Spinal cord (tissue), 9 donors: ENCODE measurements at regions not wholly inside any gene's neighbourhood (a gene's known extent, or its start where the extent isn't known, plus 50 kb on each side); places are given as distances from the start of the nearest gene placed in this dataset.

Source experiments
- DNase-seq, 6 donors: peaks; one replicate each; pipeline versions ENCODE4 v3.0.0 to v3.0.0-alpha.2; 2013 to 2015; ENCODE audit warnings: low spot score in 6 of 6, low read depth in 4 of 6
- H3K27ac ChIP-seq: one replicate; pipeline ENCODE4 v1.5.1; 2013; ENCODE audit warnings: low read depth, low read length, control low read depth
- H3K27me3 ChIP-seq: one replicate; pipeline ENCODE4 v1.6.1; 2013; ENCODE audit warnings: low read length; ENCODE audit not compliant: control insufficient read depth, insufficient read depth
- H3K36me3 ChIP-seq: one replicate; pipeline ENCODE4 v1.6.1; 2013; ENCODE audit warnings: low read length; ENCODE audit not compliant: control insufficient read depth, insufficient read depth
- H3K4me1 ChIP-seq: one replicate; pipeline ENCODE4 v1.6.1; 2013; ENCODE audit warnings: low read length; ENCODE audit not compliant: control insufficient read depth, insufficient read depth
- H3K4me3 ChIP-seq: one replicate; pipeline ENCODE4 v1.5.1; 2013; ENCODE audit warnings: low read depth, low read length, control low read depth
- H3K9me3 ChIP-seq: one replicate; pipeline ENCODE4 v1.6.1; 2013; ENCODE audit warnings: low read length; ENCODE audit not compliant: control insufficient read depth, insufficient read depth
- WGBS: methylation state at CpG from one replicate; pipeline ENCODE4 v1.1.5; 2013; ENCODE audit warnings: missing lambda C conversion rate; ENCODE audit not compliant: insufficient coverage; 5-methylcytosine and 5-hydroxymethylcytosine counted together
- donor health status: healthy.

DNA sequence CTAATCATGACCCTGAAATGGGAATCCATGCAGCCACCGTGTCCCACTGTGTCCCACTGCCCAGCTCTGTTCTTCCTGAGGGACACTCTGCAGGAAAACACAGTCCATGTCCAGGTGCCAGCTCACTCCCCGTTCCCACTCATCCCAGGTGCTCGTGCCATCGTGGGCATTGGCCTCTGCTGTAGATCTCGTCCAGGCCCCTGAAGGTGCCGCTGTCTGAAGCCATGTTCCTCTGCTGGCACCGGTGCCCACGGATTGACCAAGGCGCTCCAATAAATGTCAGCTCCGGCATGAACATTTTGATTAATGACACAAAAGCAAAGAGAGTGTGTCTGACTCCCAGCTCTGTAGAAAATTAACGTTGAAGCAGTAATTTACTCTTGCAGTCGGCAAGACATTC, 280.1 kb upstream of the SALL3 start:
- H3K4me3 ChIP-seq = no peak overlapping the region
- peaks cover 10% of the 10 kb centered on the region for H3K4me1 ChIP-seq
- no peaks in the 10 kb centered on the region for H3K9me3 ChIP-seq
- peaks cover 2% of the 10 kb centered on the region for H3K27me3 ChIP-seq
- peak in 1 of 6 donors; percentile 4 for DNase-seq
- H3K27ac ChIP-seq = no peak overlapping the region
- no peaks in the 10 kb centered on the region for H3K36me3 ChIP-seq
- WGBS = 77% methylated on average over 10 of the region's 12 CpGs

DNA sequence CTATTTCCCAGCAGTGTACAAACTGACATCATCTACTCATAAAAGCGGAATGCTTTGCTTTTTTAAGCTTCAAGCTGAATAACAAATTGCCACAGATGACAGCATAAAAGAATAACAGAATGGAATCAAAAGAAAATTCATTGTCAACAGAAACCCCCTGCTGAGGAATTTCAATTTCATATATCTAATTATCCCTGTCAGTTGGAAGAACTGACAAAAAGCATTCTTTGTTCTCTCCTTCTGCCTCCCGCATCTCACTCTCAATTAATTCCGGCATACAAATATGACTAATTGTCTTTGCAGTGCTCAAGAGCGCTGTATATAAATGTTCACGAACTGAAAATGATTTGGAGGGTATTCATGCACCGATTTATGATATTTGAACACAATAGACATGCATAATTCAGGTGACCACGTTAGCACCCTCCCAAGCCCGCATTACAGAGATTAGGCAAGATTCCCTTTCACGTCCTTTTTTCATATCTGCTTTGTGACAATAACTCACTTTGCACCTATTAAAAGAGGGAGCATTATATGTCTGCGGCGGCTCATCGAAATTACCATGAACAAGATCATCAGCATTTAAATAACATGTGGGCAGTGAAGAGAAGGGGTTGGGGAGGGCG, 277.7 kb upstream of the SALL3 start:
- peak overlapping the region; percentile 18 for H3K4me3 ChIP-seq
- peaks cover 18% of the 10 kb centered on the region for H3K4me1 ChIP-seq
- no peaks in the 10 kb centered on the region for H3K9me3 ChIP-seq
- H3K27ac ChIP-seq = peak overlapping the region; percentile 33
- DNase-seq = peak in 3 of 6 donors; percentile 22 to 82 (median 51)
- 20% methylated on average over 1 of the region's 13 CpGs for WGBS
- H3K36me3 ChIP-seq = no peaks in the 10 kb centered on the region
- H3K27me3 ChIP-seq = peaks cover 2% of the 10 kb centered on the region

DNA sequence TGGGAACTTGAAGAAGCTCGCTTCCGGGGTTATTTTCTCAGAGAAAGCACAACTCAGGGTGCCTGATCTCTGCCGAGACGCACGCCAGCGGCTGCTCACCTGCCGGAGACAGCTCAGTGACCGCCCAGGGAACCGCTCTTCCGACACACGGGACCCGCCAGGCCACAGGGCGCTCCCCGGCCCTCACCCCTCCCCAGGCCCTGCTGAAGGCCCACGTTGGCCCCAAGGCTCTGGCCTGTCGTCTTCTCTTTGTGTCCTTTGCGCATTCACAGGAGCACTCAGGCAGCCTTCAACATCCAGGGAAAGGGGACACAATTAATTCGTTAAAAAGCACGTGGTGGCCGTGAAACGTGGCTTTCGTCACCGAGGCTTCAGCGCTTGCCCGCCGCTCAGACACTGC, 276.3 kb upstream of the SALL3 start:
- peaks cover 3% of the 10 kb centered on the region for H3K9me3 ChIP-seq
- H3K27me3 ChIP-seq = peaks cover 2% of the 10 kb centered on the region
- no peaks in the 10 kb centered on the region for H3K36me3 ChIP-seq
- H3K4me3 ChIP-seq = no peak overlapping the region
- H3K27ac ChIP-seq = peak overlapping the region; percentile 62
- peaks cover 18% of the 10 kb centered on the region for H3K4me1 ChIP-seq
- 42% methylated on average over 25 of the region's 26 CpGs for WGBS
- DNase-seq = peak in 4 of 6 donors; percentile 26 to 61 (median 44)

DNA sequence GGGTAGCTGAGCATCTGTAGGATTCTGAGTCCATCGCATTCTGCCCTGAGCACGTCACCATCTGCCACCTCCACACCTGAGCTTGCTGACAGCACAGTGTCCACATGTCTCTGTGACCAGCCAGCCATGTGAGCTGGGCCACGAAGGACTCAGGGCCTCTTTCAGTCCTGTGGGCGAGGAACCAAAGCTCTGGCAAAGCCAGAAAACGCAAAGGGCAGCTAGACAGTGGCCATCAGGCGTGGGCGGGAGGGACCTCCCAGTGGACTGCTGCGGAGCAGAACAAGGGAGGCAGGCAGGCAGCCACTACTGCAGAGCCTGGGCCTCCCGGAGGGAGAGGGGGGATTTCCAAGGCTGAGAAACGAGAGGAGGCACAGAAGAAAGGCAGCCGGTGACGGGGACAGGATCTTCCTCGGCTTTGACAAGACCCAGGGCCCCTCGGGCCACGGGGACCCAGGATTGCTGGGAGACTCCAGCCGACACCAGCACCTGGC, 274.6 kb upstream of the SALL3 start:
- Histone ChIP-seq H3K9me3 (peaks cover 4% of the 10 kb centered on the region), H3K4me1 (peaks cover 18% of the 10 kb centered on the region), H3K36me3 (no peaks in the 10 kb centered on the region), H3K27me3 (peaks cover 2% of the 10 kb centered on the region), H3K4me3 (no peak overlapping the region), H3K27ac (no peak overlapping the region)
- no peak for DNase-seq
- whole genome bisulfite sequencing = 83% methylated on average over 14 of the region's 16 CpGs

DNA sequence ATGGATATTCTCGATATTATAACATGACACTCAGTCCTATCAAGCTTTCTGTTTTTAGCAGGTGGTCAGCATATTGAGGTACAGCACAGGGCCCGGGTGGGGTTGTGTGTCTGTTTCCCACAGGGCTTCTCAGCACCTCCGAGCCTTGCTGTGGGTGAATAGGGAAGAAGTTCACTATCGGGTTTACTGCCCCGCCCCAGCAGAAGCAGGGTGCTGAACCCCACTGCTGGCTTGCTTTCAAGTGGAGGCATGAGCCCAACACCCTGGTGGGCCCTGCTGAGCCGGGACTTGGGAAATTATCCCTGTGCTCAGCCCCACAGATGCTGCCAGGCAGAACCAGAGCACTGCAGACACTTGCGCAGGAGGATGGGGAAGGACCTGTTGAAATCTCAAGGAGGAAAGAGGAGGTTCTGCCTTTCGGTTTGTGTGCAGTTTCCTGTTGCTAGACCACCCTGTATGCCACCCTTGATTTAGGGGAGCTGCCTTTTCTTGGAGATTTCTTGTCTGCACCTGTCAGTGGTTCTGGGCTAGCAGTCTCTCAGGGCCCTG, 270.3 kb upstream of the SALL3 start:
- Histone ChIP-seq H3K9me3 (peaks cover 4% of the 10 kb centered on the region), H3K27me3 (no peaks in the 10 kb centered on the region), H3K27ac (no peak overlapping the region), H3K36me3 (no peaks in the 10 kb centered on the region), H3K4me3 (no peak overlapping the region), H3K4me1 (peaks cover 11% of the 10 kb centered on the region)
- no peak for DNase-seq
- WGBS = 93% methylated on average over 8 of the region's 8 CpGs

DNA sequence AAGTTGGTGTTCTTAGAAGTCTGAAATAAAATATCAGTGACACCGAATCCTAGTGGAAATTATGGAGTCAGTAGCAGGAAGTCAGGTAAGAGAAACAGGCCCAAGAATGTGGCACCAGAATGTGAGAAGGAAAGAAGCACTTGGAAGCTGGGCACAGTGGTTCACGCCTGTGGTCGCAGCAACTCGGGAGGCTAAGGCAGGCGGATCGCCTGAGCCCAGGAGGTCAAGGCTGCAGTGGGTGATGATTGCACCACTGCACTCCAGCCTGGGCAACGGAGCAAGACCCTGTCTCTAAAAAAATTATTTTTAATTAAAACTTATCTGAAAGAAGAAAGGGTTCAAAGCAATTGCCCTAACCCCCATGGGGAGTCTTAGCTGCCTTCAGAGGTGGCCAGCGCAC, 268.3 kb upstream of the SALL3 start:
- no peaks in the 10 kb centered on the region for H3K27me3 ChIP-seq
- DNase-seq = no peak
- H3K4me3 ChIP-seq = no peak overlapping the region
- H3K9me3 ChIP-seq = peaks cover 4% of the 10 kb centered on the region
- H3K4me1 ChIP-seq = peaks cover 3% of the 10 kb centered on the region
- no peaks in the 10 kb centered on the region for H3K36me3 ChIP-seq
- 94% methylated on average over 7 of the region's 8 CpGs for WGBS
- no peak overlapping the region for H3K27ac ChIP-seq

DNA sequence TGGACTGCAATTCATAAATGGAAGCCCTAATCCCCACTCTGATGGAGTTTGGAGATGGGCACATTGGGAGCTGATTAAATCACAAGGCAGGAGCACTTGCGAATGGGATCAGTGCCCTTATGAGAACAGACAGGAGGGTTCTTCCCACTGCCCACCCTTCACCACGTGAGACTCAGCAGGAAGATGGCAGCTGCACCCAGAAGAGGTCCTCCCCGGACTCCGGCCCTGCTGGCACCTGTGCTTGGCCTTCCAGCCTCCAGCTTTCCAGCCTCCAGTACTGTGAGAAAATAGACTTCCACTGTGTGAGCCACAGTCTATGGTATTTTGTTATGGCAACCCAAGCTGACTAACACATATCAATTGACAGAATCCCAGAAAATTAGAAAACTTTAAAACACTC, 267.6 kb upstream of the SALL3 start:
- Histone ChIP-seq H3K27me3 (no peaks in the 10 kb centered on the region), H3K27ac (no peak overlapping the region), H3K9me3 (peaks cover 4% of the 10 kb centered on the region), H3K36me3 (no peaks in the 10 kb centered on the region), H3K4me1 (peaks cover 3% of the 10 kb centered on the region), H3K4me3 (no peak overlapping the region)
- DNase-seq = no peak
- WGBS = 68% methylated on average over 4 of the region's 4 CpGs

DNA sequence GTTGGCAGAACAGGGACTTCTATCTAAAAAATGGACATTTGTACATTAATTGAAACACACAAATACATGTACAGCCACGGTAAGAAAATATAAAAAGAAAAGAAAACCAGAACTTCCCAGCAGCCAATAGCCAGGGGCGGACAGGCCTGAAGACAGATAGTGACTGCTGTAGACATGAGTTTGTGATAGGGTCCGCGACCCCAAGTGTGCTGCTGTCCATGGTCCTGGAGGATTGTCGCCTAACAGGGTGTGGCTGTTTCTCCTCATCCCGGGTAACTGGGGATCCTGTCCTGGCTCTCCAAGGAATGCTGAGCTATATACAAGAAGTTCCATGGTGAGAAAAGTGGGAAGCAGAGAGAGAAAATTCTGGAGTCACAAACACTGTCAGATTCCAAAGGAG, 266.5 kb upstream of the SALL3 start:
- WGBS = 74% methylated on average over 3 of the region's 6 CpGs

DNA sequence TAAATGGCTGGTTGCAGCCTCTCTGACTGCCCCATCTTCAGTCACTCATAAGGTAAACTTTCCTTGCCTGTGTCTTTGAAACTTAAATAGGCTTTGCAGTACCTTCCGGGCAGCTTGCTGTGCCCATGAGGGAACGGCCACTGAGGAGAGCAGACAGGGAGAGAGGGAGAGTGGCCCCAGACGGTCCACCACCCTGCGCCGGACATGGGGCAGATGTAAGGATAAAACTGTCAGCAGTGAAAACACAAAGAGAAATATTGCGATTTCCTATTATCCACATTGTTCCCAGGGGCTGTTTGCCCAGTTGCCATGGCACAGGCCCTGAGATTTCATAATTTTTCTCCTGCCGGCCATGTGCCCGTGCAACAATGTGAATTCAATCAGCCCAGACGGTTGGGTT, 265.9 kb upstream of the SALL3 start:
- no peak overlapping the region for H3K27ac ChIP-seq
- no peak overlapping the region for H3K4me3 ChIP-seq
- peaks cover 3% of the 10 kb centered on the region for H3K4me1 ChIP-seq
- peaks cover 1% of the 10 kb centered on the region for H3K9me3 ChIP-seq
- peak in 1 of 6 donors; percentile 31 for DNase-seq
- H3K27me3 ChIP-seq = no peaks in the 10 kb centered on the region
- WGBS = 51% methylated on average over 3 of the region's 9 CpGs
- H3K36me3 ChIP-seq = no peaks in the 10 kb centered on the region

More for the DNA sequence above, 266.5 kb upstream of the SALL3 start:
- H3K27me3 ChIP-seq = no peaks in the 10 kb centered on the region
- peak in 1 of 6 donors; percentile 32 for DNase-seq
- H3K36me3 ChIP-seq = no peaks in the 10 kb centered on the region
- H3K4me3 ChIP-seq = no peak overlapping the region
- H3K4me1 ChIP-seq = peaks cover 3% of the 10 kb centered on the region
- no peak overlapping the region for H3K27ac ChIP-seq
- peaks cover 1% of the 10 kb centered on the region for H3K9me3 ChIP-seq

DNA sequence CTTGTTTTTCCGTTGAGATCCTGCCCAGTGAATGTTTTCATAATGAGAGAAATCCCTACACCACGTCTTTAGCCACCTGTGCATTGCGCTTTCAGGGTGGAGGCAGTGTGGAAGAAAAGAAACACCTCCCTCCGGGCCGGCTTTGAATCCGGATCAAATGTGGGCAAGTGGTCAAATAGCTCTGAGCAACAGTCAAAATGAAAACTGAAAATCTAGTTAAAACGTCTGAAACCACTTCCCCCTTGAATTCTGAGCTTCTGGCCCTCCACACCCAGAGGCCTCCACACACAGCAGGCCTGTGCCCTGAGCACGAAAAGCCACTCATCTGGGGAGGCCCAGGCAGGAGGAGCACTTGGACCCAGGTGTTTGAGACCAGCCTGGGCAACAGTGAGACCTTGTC, 263.6 kb upstream of the SALL3 start:
- 82% methylated on average over 2 of the region's 8 CpGs for WGBS
- Histone ChIP-seq H3K9me3 (no peaks in the 10 kb centered on the region), H3K4me3 (no peak overlapping the region), H3K4me1 (peaks cover 14% of the 10 kb centered on the region), H3K27ac (no peak overlapping the region), H3K27me3 (peaks cover 5% of the 10 kb centered on the region), H3K36me3 (no peaks in the 10 kb centered on the region)
- DNase-seq = no peak
